Activated naive CD4-positive, alpha-beta T cell treated with anti-CD3 and anti-CD28 coated beads, Interleukin-2, amount 50 U/mL, for 72 hours (primary cell): ENCODE measurements at regions not wholly inside any gene's neighbourhood (a gene's known extent, or its start where the extent isn't known, plus 50 kb on each side); places are given as distances from the start of the nearest gene placed in this dataset.

ENCODE experiments used
- ATAC-seq, 2 donors: fragments of 150-1000 bp; cut with Tn5 transposase; 2 replicates each; pipeline ENCODE4 v1.10.0; 2021; ENCODE audit warnings: mild to moderate bottlenecking in 2 of 2, moderate library complexity in 2 of 2
- DNase-seq, 2 donors: peaks; one replicate each; pipeline ENCODE4 v3.0.0; 2021 to 2022; ENCODE audit warnings: low spot score in 2 of 2
- H3K27ac Mint-ChIP-seq, 2 donors: one replicate each; pipeline ENCODE4 v1.8.0; 2022; ENCODE audit warnings: mild to moderate bottlenecking in 2 of 2, mixed read lengths in 2 of 2
- H3K36me3 Mint-ChIP-seq, 2 donors: one replicate each; pipeline ENCODE4 v1.8.0; 2022; ENCODE audit warnings: mixed read lengths in 2 of 2
- H3K9me3 Mint-ChIP-seq, 2 donors: one replicate each; pipeline ENCODE4 v1.8.0; 2022; ENCODE audit warnings: mixed read lengths in 2 of 2

GRCh38 chr11:32302826-32303225, 132.5 kb downstream of the WT1 start:
- DNase-seq (no peak), ATAC-seq (no peak)
- Mint-ChIP-seq H3K27ac (no peak overlapping the region), H3K9me3 (no peaks in the 10 kb centered on the region), H3K36me3 (no peaks in the 10 kb centered on the region)

GRCh38 chr11:32304521-32304920, 130.8 kb downstream of the WT1 start:
- DNase-seq: no peak

DNA sequence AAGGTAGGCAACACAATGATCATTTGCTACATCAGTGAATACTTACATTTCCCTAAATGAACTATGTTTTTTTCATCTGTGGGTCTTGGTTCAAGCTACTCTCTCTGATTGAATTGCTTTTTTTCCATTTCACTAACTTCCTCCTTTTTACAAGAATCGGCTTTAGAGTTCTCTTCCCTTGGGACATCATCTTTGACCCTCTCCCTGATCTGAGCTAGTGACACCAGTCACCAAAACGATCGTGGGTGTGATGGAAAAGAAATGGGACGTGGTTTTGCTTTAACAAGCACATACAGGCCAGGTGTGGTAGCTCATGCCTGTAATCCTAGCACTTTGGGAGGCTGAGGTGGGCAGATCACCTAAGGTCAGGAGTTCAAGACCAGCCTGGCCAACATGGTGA, 129.9 kb downstream of the WT1 start:
- H3K9me3 Mint-ChIP-seq: no peaks in the 10 kb centered on the region
- ATAC-seq (no peak), DNase-seq (no peak)
- no peaks in the 10 kb centered on the region for H3K36me3 Mint-ChIP-seq
- no peak overlapping the region for H3K27ac Mint-ChIP-seq

More at GRCh38 chr11:32304521-32304920, 130.8 kb downstream of the WT1 start:
- Mint-ChIP-seq H3K36me3 (no peaks in the 10 kb centered on the region), H3K27ac (no peak overlapping the region), H3K9me3 (no peaks in the 10 kb centered on the region)
- no peak for ATAC-seq

DNA sequence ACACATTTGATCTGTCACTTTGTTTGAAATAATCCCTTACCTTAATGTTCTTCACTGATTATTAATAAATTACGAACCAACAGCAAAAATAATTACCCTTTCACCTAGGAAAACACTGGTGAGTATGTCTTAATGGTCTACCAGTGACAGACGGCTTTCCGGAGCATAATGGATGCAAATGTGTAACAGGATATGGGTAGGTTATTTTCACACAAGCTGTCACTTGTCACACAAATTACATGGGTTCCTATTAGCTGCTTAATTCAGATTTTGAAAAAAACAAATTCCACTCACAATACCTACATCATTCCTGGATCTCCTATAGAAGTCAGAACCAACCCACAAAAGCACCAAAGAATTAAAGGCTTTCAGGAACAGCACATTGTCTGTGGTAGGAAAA, 127.9 kb downstream of the WT1 start:
- no peak overlapping the region for H3K27ac Mint-ChIP-seq
- no peaks in the 10 kb centered on the region for H3K36me3 Mint-ChIP-seq
- no peaks in the 10 kb centered on the region for H3K9me3 Mint-ChIP-seq
- ATAC-seq (no peak), DNase-seq (no peak)

DNA sequence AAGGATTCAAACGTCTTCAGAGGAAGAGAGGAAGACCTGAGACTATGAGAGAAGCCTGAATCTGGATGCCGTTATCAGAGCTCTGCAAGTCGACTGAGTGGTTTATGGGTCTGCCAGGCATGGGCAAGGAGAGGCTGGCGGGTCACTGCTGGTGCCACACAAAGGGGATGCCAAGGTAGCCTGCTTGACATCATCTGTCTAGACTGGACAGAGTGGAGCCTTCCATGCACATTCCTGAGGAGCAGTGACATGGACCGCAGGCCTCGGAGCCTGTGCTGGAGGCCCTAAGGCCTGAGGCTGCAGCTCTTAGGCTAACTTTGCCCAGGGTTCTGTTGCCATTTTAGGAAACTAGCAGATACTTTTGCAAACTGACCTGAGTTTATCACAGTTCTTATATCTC, 127.4 kb downstream of the WT1 start:
- Mint-ChIP-seq H3K9me3 (no peaks in the 10 kb centered on the region), H3K27ac (no peak overlapping the region), H3K36me3 (no peaks in the 10 kb centered on the region)
- DNase-seq: no peak
- ATAC-seq: no peak

DNA sequence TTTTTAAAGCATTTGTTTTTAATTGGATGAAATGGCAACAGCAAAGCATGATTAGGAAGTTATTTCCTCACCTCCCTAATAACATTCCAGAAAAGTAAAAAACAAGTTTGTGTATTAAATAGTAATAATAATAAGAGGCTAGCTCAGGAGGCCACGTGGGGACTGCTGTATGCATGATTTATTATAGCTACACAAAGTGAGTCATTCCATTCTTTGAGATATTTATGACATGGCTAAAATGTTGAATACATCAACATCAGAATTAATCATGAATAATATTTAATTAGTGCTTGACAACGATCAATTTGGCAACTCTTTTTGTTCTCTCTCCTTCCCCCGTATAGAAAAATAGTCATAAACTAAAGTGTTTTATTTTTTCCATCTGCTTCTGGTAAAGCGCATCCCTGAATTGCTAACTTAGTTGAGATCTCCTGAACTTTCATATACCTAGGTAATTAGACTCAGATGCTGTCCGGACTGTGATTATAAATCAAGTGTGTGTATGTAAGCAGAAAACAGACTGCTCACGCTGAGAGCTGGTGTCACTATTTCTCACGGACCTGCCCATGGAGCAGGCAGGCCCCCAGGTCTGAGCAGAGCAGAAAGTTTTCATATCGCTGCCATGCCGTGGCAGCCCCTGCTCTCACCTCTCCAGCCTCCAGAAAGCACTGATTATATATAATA, 125.7 kb downstream of the WT1 start:
- Mint-ChIP-seq H3K9me3 (no peaks in the 10 kb centered on the region), H3K36me3 (no peaks in the 10 kb centered on the region), H3K27ac (no peak overlapping the region)
- DNase-seq (no peak), ATAC-seq (no peak)

GRCh38 chr11:32310214-32310601, 125.1 kb downstream of the WT1 start:
- Mint-ChIP-seq H3K9me3 (no peaks in the 10 kb centered on the region), H3K36me3 (no peaks in the 10 kb centered on the region), H3K27ac (no peak overlapping the region)
- DNase-seq (no peak), ATAC-seq (no peak)

DNA sequence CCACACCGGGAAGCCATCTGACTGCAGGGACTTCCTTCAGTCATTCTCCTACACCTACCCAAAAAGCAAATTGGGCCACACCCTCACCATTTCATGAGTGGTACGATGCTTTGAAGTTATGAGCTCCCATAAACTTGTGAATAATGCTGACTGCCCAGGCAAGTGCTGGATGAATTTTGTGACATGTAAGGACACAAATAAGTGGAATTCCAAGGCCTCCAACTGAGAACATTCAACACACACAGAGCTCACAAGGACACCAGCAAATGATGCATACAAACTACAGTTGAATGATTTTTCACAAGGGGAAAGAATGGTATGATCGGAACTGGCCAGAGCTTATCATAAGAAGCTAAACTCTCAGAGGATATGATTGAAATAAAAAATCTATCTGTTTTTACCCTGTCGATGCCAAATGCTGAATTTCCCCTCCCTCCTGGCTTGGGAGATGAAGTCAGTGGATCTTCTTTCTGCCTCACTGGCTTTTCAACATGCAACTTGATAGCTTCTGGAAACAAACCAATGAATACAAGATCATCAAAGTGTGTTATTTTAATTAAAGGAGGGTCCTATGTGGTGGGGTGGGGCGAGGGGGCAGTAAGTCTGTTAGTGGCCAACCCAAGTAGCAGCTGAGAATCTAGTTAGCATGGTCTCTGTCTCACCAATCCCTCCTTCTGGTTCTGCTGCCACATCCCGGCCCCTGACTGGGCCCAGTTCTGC, 123.8 kb downstream of the WT1 start:
- ATAC-seq (no peak), DNase-seq (no peak)
- H3K9me3 Mint-ChIP-seq: no peaks in the 10 kb centered on the region
- no peaks in the 10 kb centered on the region for H3K36me3 Mint-ChIP-seq
- no peak overlapping the region for H3K27ac Mint-ChIP-seq

- ATAC-seq: no peak
- DNase-seq: no peak
- Mint-ChIP-seq H3K36me3 (no peaks in the 10 kb centered on the region), H3K27ac (no peak overlapping the region), H3K9me3 (no peaks in the 10 kb centered on the region)
These were observed 123.0 kb downstream of the WT1 start for GRCh38 chr11:32312206-32312817.

DNA sequence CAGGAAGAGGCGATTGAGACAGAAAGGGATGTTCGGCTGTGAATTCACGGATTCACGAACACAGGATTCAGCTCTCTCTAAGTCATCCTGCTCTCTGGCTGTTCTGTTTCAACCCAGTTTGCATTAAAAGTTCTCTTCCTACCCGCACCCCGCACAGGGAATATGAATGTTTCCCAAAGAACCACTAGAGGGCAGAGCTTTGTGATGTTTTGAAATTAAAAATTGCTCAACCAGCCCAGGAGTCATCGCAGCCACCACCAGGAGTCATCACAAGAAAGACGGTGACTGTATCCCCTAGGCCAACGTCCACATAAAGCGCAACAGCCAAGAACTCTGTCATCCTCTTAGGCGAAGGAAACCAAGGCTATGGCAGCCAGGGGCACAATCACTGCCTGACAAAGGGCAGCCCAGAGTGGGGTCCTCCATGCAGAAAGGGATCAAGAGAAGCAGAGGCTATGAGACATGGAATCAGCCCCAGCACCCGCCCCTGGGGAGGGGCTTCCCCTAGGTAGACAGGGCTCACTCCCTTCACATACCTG, 122.4 kb downstream of the WT1 start:
- ATAC-seq (peak; percentile 89 to 94), DNase-seq (peak in 1 of 2 donors; percentile 14)
- no peaks in the 10 kb centered on the region for H3K9me3 Mint-ChIP-seq
- H3K27ac Mint-ChIP-seq: no peak overlapping the region
- no peaks in the 10 kb centered on the region for H3K36me3 Mint-ChIP-seq

DNA sequence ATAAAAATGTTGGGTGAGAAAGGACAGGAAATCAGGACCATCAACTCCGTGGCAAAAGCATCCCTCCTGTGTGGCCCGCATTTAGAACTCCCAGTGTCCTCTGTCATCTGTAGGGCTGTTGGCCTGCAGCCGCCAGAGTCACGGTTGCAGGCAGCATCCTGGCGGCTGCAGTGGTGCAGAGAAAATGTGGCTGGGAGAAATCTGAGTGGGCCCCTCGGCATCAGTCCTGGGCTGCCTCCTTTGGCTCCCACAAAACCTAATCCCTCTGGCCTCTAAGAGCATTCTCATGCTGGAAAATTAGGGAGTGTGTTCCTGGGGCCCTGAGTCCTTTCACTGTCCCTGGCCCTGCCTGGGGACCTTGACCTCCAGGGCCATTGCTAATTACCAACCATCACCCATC, 121.9 kb downstream of the WT1 start:
- ATAC-seq: no peak
- DNase-seq: no peak
- Mint-ChIP-seq H3K9me3 (no peaks in the 10 kb centered on the region), H3K36me3 (no peaks in the 10 kb centered on the region), H3K27ac (no peak overlapping the region)

DNA sequence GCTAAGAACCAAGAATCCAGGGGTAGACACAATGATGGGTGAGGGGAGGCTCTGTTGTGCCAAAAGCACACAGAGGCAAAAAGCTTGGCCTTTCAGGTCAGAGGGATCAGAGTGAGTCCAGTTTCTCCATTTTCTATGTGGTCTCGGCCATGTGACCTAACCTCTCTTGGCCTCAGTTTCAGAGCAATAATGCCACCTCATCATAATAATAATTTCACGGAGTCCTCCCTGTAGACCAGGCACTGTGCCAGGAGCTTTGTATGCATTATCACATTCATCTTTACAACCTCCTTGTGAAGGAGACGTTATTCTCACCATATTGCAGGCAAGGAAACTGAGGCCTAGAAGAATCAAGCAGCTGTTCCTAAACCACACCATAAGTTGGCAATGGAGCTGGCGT, 120.2 kb downstream of the WT1 start:
- no peak for DNase-seq
- ATAC-seq: no peak
- Mint-ChIP-seq H3K27ac (no peak overlapping the region), H3K36me3 (no peaks in the 10 kb centered on the region), H3K9me3 (no peaks in the 10 kb centered on the region)

GRCh38 chr11:32316232-32316631, 119.1 kb downstream of the WT1 start:
- DNase-seq (no peak), ATAC-seq (no peak)
- Mint-ChIP-seq H3K27ac (no peak overlapping the region), H3K9me3 (no peaks in the 10 kb centered on the region), H3K36me3 (no peaks in the 10 kb centered on the region)

- no peaks in the 10 kb centered on the region for H3K36me3 Mint-ChIP-seq
- ATAC-seq (peak in 1 of 2 donors; percentile 4), DNase-seq (no peak)
- no peak overlapping the region for H3K27ac Mint-ChIP-seq
- H3K9me3 Mint-ChIP-seq: no peaks in the 10 kb centered on the region
These were observed 118.3 kb downstream of the WT1 start for GRCh38 chr11:32316858-32317642.

GRCh38 chr11:32317643-32318042, 117.7 kb downstream of the WT1 start:
- DNase-seq (no peak), ATAC-seq (peak; percentile 3 to 50)
- Mint-ChIP-seq H3K36me3 (no peaks in the 10 kb centered on the region), H3K27ac (no peak overlapping the region), H3K9me3 (no peaks in the 10 kb centered on the region)

DNA sequence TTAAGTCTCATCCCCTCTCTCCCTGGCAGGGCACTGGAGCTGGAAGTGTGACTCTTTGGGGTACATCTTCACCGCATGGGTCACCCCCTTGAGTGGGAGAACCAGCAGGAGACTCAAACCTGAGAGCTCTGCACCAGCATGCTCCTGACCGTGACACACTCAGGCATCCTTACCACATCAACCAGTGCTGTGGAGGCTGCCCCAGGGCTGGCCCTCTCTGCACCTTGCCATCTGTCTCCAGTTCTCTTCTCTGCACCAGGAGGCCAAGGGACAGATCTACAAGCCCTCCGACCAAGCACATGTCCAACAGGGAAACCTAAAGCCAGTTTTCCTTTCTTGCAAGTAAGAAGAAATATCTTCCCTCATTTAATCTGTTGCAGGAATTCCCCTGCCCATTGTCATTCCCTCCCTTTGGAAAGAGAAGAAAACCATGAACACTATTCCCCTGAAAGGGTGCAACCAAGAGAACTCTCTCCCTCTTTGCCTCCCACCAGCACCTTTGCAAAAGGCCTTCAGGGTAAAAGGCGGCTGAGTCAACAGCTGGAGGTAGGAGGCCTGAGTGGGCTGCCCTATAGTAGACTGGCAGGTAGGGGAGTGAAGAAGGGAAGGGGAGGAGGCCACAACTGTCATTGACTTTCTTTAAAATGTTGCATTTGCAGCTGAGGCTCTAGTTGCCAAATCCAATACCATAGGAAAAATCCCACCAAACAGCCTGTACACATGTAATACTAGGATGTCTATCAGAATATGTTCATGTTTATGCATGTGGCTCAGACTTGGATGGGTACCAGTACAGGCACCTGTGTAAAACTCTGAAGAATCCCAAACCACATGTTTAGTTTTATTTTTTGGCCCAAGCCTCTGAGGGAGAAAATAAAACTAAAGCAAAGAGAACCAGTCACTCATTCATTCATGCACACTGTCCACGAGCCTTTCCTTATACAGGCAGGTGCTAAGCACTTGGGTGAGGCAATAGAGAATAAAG, 117.0 kb downstream of the WT1 start:
- Mint-ChIP-seq H3K36me3 (no peaks in the 10 kb centered on the region), H3K9me3 (no peaks in the 10 kb centered on the region), H3K27ac (no peak overlapping the region)
- ATAC-seq (peak in 1 of 2 donors; percentile 27), DNase-seq (no peak)
